ENCODE measurements at regions not wholly inside any gene's neighbourhood (a gene's known extent, or its start where the extent isn't known, plus 50 kb on each side); places are given as distances from the start of the nearest gene placed in this dataset.
"Not testable (repeated sequence)": the region's sequence is repeated elsewhere in the genome, so short reads cannot be mapped to it uniquely, and the experiment has no call there.

- DNase-seq (ENCODE audit: low read depth) = no peak
Observed at GRCh38 chr14:103260629-103261124, 73.4 kb upstream of the EIF5 start.

GRCh38 chr14:103267226-103267910, 66.7 kb upstream of the EIF5 start:
- no peak for DNase-seq (ENCODE audit: low read depth)

GRCh38 chr14:103271189-103271588, 62.8 kb upstream of the EIF5 start:
- no peak for DNase-seq (ENCODE audit: low read depth)

- DNase-seq (ENCODE audit: low read depth) = no peak
Observed at GRCh38 chr14:103273145-103273744, 60.8 kb upstream of the EIF5 start.

GRCh38 chr14:103273745-103274615, 60.1 kb upstream of the EIF5 start:
- no peak for DNase-seq (ENCODE audit: low read depth)

GRCh38 chr14:103275000-103275399, 59.0 kb upstream of the EIF5 start:
- DNase-seq (ENCODE audit: low read depth) = no peak

- DNase-seq (ENCODE audit: low read depth) = no peak
Observed at GRCh38 chr14:103277931-103278330, 56.1 kb upstream of the EIF5 start.

- no peak for DNase-seq (ENCODE audit: low read depth)
Observed at GRCh38 chr14:103279142-103280025, 54.7 kb upstream of the EIF5 start.

GRCh38 chr14:103280278-103280928, 53.6 kb upstream of the EIF5 start:
- no peak for DNase-seq (ENCODE audit: low read depth)

- no peak for DNase-seq (ENCODE audit: low read depth)
Observed at GRCh38 chr14:103281496-103282231, 52.4 kb upstream of the EIF5 start.

- not testable (repeated sequence) for DNase-seq (ENCODE audit: low read depth)
Observed at GRCh38 chr14:103282309-103282708, 51.7 kb upstream of the EIF5 start.

GRCh38 chr14:103282932-103283331, 51.1 kb upstream of the EIF5 start:
- DNase-seq (ENCODE audit: low read depth) = no peak

- no peak for DNase-seq (ENCODE audit: low read depth)
Observed at GRCh38 chr14:103283916-103284315, 50.1 kb upstream of the EIF5 start.
